HuH-7.5 (cell line): ENCODE measurements at regions not wholly inside any gene's neighbourhood (a gene's known extent, or its start where the extent isn't known, plus 50 kb on each side); places are given as distances from the start of the nearest gene placed in this dataset.

ENCODE experiments used
- DNase-seq: peaks from one replicate; pipeline ENCODE4 v3.0.0; 2011; ENCODE audit warnings: low spot score

DNA sequence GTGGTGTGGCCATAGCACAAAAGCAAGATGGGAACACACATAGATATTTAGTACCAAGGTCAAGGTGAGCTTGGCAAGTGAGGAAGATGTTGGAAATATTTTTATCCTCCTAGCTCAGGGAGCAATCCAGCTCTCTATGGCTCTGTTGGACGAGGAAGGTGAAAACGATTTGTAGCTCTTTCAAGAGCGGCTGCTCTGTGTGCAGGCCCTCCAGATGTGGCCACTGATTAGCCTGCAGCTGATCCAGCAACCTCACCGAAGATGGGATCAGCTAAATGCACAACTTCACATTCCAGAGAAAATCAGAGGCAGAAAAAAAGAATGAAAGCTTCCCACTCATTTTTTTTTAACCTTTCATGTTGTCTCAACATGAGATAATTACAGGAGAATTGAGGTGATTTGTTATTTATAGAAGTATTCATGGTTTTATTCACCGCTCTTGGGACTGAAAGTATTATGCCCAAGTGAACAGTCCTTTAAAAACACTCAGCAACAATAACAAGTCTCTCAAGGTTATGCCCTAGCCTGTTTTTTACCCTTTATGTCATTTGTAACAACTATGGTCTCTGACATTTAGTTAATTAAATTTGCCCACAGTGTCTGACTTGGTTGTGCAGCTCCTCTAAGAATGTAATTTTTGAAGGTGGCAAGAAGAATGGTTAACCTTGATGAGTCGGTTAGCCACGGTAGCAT lies 213.6 kb upstream of the ADARB2 start:
- DNase-seq = no peak

DNA sequence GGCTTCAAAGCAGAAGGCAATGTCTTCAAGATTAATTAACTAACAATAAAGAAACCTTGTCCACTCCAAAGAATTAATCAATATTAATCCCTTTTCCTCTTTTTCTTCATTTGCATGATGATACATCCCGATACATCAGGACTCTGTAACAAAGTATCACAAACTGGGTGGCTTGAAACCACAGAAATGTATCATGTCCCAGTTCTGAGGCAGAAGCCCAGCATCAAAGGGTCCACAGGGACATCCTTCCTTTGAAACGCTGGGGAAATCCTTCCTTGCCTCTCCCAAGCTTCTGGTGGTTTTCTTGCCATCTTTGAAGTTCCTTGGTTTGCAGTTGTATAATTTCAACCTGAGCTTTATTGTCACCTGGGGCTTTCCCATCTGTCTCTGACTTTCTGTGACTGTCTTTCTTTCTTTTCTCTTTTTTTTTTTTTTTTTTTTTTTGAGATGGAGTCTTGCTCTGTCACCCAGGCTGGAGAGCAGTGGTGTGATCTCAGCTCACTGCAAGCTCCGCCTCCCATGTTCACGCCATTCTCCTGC lies 210.2 kb upstream of the ADARB2 start:
- no peak for DNase-seq

DNA sequence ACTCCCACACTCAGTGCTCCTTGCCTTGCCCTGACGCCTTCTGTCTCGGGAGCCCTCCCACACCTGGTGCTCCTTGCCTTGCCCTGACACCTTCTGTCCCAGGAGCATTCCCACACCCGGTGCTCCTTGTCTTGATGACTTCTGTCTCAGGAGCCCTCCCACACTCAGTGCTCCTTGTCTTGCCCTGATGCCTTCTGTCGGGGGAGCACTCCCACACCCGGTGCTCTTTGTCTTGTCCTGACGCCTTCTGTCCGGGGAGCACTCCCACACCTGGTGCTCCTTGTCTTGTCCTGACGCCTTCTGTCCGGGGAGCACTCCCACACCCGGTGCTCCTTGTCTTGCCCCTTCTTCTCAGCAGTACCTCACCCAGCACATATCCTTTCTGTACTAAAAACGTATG lies 207.2 kb upstream of the ADARB2 start:
- no peak for DNase-seq

DNA sequence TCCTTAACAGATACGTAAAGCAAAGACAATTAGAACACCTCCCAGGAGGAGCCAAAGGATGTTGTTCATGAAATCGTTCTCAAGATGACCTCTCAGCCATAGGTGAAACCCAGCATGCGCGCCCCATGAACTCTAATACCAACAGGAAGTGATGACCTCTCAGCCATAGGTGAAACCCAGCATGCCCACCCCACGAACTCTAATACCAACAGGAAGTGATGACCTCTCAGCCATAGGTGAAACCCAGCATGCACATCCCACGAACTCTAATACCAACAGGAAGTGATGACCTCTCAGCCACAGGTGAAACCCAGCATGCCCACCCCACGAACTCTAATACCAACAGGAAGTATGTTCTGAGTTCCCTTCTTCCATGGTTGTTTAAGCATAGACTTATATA lies 205.2 kb upstream of the ADARB2 start:
- DNase-seq = no peak

DNA sequence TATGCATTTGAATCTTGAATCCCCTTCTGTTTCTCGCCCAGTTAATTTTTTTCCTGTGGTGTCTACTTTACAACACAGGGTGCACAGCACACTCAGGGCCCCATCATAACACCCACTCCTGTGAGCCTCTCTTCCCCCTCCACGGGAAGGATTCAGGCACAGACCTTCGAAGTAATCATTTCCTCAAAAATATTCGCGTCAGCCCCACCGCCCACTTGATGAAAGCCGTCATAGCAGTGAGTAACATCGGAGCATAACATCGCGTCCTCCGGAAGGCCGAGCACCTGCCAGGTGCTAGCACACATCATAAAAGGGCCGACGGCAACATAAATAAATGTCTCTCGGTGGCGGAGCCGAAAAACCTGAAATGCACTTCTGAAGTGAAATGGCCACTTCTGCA lies 201.7 kb upstream of the ADARB2 start:
- no peak for DNase-seq

DNA sequence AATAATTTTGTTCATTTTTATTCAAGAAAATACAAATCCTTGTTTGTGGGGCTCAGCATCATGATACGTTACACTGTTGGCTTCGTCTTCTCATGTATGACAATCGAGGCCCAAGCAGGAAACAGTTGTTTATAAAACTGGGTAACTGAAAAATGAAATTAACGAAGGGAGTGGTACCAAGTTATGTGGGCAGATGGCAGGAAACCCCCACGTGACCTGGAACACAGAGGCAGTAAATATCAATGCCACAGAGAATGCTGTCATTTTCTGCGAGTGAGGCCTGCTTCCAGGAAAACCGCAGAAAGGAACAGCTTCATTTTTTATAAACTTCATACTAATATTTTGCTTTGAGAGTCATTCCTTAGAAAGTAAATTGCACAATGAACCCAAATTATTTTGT lies 201.0 kb upstream of the ADARB2 start:
- DNase-seq = no peak

DNA sequence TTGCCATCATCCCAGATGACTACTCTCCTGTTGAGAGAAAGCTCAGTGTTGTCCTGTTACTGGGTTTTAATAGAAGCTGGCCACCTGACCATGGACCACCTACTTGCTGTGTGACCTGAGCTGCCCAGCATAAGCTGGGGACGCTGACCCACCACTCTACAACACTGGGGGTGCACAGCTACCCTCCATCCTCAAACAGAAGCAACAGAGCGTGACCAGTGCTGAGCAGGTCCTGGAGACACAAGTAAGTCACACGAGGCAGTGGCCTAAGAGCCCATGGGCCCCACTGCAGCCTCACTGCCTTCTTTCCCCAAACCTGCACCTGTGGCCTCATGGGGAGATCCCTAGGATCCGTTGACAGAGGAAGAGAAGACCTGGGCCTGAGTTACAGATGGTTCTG lies 198.6 kb upstream of the ADARB2 start:
- no peak for DNase-seq

DNA sequence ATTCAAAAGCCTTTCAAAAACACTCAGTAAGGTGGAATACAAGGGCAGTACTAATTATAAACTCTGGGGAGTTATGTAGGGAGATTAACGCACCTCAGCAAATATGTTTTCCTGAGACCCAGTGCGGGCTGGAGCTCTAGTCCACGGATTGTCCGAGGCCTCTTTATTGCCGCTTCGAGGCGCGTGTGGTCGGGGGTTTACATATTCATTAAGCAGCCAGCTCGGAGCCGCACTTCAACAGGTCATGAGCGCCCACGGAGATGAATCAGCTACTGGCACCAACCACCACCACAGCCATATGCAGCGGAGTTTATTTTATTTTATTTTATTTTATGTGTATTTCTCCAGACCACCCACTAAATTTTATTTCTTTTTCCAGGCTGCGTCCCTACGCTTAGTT lies 195.9 kb upstream of the ADARB2 start:
- no peak for DNase-seq

DNA sequence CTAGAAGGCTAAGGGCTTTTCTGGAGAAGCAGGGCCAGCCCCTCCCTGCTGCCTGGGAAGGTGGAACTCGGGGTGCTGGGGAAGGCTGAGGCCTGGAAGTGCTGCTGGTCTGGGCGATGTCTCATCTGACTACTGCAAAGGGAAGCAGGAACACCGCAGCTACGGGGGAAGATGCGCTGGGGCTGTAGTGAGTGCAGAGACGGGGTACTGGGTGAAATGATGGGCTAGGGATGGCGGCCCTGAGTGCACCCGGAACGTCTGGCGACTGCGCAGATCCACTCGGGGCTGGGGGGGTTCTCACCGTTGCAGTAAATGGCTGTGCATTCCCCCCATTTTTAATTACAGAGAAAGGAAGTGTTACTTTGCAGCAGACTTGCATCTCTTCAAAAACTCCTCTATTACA lies 195.4 kb upstream of the ADARB2 start:
- DNase-seq = no peak

DNA sequence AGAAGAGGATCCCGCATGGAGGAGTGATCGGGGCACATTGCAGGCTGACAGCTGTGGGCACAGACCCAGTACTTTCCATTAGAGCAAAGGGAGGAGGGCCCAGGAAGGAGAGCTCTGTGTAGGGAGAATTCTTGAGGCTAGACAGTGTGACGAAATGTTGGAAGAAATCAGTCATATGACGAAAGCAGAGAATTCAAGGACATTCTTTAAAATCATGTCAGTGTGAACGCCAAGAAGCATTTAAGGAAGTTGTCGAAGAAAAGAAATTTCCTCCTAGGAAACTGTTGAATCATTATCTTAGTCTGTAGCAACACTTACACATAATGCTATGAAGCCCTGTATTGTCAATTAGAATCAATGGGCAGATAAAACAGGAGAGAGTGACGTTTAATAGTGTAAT lies 191.3 kb upstream of the ADARB2 start:
- DNase-seq = no peak

DNA sequence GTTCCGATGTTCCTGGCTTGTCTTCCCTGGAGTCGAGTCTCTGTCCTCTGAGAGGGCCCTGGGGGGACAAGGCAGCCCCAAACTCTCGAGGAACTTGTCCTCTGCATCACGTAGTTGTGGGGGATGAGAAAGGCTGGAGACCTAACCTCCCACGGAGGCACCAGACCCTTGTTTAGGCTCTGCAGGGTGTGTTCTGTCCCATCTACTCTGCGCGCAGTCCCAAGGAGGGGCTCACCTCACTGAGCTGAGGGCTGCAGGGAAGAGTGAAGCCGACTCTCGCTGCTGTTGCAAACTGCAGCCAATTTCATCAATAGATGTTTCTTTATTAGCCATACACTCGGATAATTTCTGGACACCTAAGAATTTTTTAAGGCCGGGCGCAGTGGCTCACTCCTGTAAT lies 186.7 kb upstream of the ADARB2 start:
- DNase-seq = no peak

DNA sequence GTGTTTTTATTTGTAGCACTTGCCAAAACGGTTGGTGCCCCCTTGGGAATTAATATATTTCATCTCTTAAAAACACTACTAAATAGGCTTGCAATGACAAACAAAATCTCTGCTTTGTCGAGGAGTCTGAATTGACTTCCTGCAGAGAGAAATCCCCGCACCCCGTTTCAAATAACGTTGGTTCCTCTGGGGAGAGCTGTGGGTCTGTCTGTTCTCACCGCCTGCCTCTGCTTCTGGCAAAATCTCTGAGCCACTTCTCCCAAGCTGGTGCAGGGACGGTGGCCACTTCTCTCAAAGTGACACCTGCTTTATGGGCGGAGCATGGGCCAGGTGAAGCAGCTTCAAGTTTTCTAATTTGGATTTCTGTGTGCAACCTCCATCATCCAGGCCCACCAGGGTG lies 186.3 kb upstream of the ADARB2 start:
- DNase-seq = no peak

DNA sequence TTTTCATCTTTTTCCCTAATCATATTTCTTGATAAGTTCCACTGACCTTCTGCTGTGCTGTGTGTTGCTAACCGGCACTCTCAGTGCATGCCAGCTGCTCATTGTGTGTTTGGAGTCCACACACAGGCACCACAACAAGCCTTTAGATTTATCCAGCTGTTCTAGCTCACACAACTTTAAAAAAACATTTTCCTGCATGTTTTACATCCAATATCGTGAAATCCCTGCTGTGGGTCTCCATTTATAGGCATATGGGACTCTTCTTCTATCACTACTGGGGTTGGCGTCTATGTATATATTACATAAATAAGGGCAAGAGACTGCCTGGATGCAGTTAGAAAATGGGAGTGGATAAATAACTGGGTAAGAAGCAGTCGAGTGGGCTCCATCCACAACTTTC lies 183.6 kb upstream of the ADARB2 start:
- no peak for DNase-seq

DNA sequence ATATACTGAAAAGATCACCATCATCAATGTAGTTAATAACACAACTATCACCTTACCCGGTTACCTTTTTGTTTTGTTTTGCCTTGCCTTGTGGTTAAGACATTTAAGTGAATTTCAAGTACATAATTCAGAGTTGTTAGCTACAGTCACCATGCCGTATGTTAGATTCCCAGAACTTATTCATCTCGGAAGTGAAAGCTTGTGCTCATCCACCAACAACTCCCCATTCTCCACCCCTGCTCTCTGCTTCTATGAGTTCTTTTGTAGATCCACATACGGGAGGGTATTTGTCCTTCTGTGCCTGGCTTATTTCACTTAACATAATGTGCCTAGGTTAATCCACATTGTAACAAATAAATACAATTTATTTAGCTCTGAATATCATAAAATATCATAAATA lies 182.8 kb upstream of the ADARB2 start:
- DNase-seq = no peak

DNA sequence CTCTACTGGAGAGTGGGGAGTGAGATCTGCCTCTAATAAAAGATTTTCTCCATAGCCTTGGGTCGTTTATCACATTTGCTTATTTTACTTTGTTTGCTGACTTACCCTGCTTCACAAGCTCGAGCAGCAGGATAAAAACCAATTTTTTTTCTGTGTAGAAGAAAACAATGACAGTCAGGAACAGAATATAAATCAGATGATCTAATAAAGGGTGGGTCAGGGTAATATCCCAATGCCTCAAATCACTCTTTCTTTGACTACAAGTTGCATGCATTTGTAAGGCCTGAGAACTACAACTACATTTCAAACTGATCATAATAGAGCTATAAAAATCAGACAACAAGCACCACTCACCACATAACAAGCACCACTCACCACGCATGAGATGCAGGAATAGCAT lies 174.4 kb upstream of the ADARB2 start:
- DNase-seq = no peak

DNA sequence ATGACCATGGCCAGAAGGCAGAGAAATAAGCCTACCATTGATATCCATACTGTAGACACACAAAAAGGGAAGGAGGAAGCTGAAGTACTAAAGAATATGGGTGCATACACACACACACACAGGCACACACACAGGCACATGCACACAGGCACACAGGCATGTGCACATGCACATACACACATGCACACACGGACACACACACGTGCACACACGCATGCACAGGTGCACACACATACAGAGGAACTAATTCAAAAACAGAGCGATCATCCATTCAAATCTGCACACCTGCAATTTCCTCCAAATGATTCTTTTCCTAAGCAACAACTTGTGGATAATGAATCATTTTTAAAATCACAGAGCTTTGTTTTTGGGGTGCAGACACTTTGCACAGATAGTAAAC lies 166.7 kb upstream of the ADARB2 start:
- DNase-seq = no peak

DNA sequence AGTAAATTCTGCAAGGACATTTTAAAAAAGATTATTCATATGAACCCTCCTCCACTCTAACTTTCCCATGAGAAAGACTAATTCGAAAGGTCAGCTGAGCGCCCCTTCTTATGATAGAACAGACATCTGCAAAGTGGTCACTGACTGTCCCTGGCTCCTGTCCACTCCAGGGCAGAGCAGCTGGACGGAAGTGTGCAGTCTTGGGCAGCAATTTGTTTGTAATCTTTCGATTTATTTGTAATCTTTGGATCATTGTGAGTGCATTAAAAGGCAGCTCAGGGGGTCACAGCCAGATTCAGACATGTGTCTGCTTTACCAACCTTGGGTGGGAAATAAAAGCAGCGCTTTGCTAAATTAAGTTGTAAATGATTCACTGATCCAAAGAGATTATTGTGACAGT lies 158.8 kb upstream of the ADARB2 start:
- no peak for DNase-seq

DNA sequence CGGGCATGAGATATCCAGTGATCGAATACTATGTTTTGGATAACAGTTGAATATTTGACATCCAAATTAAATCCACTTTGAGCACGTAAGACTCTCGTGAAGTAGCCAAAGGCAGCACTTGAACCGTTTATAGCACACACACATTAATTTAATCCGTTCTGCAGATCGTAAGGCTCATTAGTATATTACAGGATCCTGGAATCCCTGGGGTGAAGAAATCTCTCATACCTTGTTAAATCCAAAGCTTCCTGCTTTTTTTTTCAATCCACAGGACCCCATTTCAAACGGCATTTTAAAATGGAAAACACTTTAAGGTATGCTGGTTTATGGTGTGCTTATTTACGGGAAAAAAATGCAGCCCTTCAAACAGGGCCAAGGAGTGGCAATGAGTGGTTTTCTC lies 158.4 kb upstream of the ADARB2 start:
- no peak for DNase-seq

DNA sequence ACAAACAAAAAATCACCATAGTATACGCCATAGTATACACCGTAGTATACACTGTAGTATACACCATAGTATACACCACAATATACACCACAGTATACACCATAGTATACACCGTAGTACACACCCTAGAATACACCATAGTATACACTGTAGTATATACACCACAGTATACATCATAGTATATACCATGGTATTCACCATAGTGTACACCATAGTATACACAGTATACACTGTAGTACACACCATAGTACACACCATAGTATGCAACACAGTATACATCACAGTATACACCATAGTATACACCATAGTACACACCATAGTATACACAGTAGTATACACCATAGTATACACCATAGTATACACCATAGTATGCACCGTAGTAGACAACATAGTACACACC lies 157.6 kb upstream of the ADARB2 start:
- no peak for DNase-seq

DNA sequence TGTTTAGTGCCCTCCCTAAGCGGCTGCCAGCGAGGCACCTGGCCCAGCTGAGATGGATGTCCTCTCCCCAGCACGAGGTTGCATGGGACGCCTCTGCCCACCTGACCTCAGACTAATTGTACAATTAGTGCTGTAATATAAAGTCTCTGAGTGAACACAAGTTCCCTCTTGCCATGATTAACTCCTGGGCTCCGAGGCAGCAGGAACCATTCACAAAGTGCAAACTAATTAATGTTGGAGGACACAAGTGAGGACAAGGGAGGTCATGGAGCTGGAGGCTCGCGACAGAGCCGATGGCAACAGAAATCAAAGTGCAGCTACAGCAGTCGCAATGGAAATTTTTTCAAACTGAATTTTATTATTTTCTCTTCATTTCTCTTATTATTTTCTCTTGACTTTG lies 156.6 kb upstream of the ADARB2 start:
- DNase-seq = no peak

DNA sequence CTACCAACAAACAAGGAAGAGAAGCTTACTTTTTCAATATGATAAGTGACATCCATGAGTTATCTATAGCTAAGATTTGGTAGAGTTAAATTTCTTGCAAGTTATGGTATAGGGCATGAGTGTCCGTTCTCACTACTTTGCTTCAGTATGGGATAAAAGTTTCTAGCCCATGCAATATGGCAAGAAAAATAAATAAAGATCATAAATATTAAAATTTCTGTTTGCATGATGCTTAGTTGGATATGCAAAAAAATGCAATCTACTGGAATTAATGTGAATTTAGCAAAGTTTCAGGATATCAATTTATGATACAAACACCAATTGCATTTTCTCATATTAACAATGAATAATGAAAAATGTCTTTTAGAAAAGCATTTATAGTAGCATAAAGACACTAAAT lies 148.7 kb upstream of the ADARB2 start:
- DNase-seq = no peak

DNA sequence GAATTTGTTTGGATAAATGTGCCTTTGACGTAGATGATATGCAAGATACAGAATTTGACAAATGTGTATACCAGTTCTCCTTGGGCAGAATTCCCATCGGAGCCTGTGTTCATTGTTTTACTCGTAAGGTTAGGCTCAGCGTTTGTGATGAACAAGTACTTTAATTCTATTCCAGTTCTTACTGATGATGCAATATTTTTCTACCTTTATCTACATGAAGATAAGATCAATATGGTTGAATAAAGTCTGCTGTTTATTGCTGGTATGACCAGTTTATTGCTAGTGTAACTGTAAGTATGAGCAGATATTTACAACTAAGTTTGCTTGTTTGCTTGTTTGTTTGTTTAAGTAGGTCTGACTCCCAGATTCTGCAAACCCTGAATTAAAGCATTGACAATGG lies 145.4 kb upstream of the ADARB2 start:
- no peak for DNase-seq

DNA sequence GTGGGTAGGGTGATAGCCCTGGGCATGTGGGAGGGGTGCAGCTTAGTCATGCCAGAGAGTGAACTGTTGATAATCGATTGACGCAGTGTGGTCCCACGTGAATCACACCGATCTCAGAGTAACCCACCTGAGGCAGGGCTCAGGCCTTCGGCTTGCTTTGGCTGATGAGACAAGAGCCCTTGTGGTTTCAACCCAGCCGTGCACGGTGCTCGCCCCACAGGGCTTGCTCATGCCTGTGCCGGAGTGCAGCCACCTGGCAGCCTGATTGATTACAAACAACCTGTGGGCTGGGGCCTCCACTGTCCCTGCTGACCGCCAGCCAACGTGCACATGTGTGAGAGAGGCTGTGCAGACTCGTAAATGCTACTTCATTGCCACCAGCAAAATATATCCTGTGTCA lies 144.9 kb upstream of the ADARB2 start:
- DNase-seq = no peak

DNA sequence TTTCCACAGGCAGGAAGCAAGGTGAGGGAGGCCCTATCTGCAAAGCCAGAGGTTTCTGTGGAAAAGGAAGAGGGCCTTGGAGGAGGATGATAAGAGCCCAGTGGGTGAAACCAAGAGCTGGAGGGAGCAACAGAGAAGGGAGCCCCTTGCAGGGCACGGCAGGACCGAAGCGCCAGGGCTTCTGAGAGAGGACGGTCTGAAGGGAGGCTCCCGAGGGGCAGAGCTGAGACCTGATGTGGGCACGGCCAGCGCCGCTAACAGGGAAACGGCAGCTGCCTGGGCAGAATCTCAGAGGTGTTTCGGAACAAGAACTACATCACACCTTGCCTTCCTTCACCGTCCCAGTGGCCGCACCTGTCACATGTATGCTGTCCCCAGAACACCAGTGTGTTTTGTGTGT lies 144.3 kb upstream of the ADARB2 start:
- no peak for DNase-seq

DNA sequence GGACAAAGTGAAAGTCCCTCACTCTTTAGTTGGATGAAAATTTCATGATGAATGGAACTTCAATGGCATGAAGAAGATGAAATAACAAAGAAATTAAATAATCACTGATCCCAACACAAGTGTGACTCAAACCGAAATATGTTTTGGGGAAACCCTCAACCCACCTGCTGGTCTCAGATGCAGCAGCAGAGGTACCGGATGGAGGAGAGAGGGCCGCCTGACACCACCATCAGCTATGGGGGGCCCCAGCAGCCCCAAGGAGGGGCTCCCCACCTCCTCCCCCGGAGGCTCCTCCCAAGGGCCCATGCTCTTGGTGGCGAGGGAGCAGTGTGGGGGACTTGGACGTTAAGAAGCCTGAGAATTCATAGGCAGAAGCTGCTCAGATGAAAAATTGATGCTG lies 137.2 kb upstream of the ADARB2 start:
- DNase-seq = no peak
